ENCODE measurements at regions not wholly inside any gene's neighbourhood (a gene's known extent, or its start where the extent isn't known, plus 50 kb on each side); places are given as distances from the start of the nearest gene placed in this dataset.

DNA sequence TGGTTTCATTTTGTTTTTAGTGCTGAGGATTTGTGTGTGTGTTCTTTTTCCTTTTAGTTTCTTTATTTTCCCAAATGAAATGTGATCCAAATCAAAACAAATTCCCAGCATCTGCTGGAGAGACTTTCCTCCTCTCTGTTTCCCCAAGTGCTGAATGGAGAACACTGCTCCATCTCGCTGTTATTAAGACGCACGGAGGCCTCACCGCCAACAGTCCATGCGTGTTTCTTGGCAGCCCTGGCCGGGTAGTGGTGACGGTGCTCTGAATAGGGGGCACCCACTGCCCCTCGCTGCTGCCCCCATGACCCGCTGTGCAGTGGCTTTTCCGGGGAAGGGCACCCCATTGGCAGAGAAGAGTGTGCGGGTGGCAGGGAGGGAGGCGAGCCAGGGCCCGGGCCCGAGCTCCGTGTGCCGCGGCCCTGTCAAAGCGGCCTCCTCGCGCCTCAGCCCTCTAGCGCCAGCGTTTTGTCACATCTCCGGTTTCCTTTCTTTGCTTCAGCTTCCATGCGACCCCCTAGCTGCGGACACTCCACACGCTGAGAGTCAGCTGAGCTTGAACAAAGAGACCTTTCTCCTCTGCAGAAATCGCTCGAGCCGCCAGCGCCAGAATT, 473.7 kb upstream of the SALL3 start:
- TF ChIP-seq, protein P1, sequence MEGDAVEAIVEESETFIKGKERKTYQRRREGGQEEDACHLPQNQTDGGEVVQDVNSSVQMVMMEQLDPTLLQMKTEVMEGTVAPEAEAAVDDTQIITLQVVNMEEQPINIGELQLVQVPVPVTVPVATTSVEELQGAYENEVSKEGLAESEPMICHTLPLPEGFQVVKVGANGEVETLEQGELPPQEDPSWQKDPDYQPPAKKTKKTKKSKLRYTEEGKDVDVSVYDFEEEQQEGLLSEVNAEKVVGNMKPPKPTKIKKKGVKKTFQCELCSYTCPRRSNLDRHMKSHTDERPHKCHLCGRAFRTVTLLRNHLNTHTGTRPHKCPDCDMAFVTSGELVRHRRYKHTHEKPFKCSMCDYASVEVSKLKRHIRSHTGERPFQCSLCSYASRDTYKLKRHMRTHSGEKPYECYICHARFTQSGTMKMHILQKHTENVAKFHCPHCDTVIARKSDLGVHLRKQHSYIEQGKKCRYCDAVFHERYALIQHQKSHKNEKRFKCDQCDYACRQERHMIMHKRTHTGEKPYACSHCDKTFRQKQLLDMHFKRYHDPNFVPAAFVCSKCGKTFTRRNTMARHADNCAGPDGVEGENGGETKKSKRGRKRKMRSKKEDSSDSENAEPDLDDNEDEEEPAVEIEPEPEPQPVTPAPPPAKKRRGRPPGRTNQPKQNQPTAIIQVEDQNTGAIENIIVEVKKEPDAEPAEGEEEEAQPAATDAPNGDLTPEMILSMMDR (IDR thresholded peaks at IDR 0.05) = no peak
- no peak for TF ChIP-seq POLR2A (IDR thresholded peaks at IDR 0.05)

Measured in heart left ventricle (tissue), 13 donors.